ENCODE measurements at regions not wholly inside any gene's neighbourhood (a gene's known extent, or its start where the extent isn't known, plus 50 kb on each side); places are given as distances from the start of the nearest gene placed in this dataset.
"Not testable (repeated sequence)": the region's sequence is repeated elsewhere in the genome, so short reads cannot be mapped to it uniquely, and the experiment has no call there.

GRCh38 chr6:21847711-21848480 lies 254.3 kb downstream of the SOX4 start:
- no peak for DNase-seq (ENCODE audit: low read depth)

- peak; percentile 27 for DNase-seq (ENCODE audit: low read depth)
Observed at GRCh38 chr6:21850691-21851090, 257.1 kb downstream of the SOX4 start.

- no peak for DNase-seq (ENCODE audit: low read depth)
Observed at GRCh38 chr6:21855811-21856455, 262.4 kb downstream of the SOX4 start.

GRCh38 chr6:21856456-21856825 lies 262.9 kb downstream of the SOX4 start:
- DNase-seq (ENCODE audit: low read depth): no peak

- no peak for DNase-seq (ENCODE audit: low read depth)
Observed at GRCh38 chr6:21856844-21857243, 263.3 kb downstream of the SOX4 start.

- no peak for DNase-seq (ENCODE audit: low read depth)
Observed at GRCh38 chr6:21858076-21858475, 264.5 kb downstream of the SOX4 start.

- no peak for DNase-seq (ENCODE audit: low read depth)
Observed at GRCh38 chr6:21859193-21859735, 265.7 kb downstream of the SOX4 start.

GRCh38 chr6:21861942-21862341 lies 268.4 kb downstream of the SOX4 start:
- DNase-seq (ENCODE audit: low read depth): no peak

GRCh38 chr6:21864206-21864605 lies 270.7 kb downstream of the SOX4 start:
- no peak for DNase-seq (ENCODE audit: low read depth)

GRCh38 chr6:21868226-21868625 lies 274.7 kb downstream of the SOX4 start:
- DNase-seq (ENCODE audit: low read depth): no peak

GRCh38 chr6:21869085-21869771 lies 275.7 kb downstream of the SOX4 start:
- no peak for DNase-seq (ENCODE audit: low read depth)

GRCh38 chr6:21870076-21870730 lies 276.7 kb downstream of the SOX4 start:
- no peak for DNase-seq (ENCODE audit: low read depth)

GRCh38 chr6:21871831-21872230 lies 278.3 kb downstream of the SOX4 start:
- DNase-seq (ENCODE audit: low read depth): no peak

- no peak for DNase-seq (ENCODE audit: low read depth)
Observed at GRCh38 chr6:21872749-21873148, 279.2 kb downstream of the SOX4 start.

- no peak for DNase-seq (ENCODE audit: low read depth)
Observed at GRCh38 chr6:21873562-21873961, 280.0 kb downstream of the SOX4 start.

- no peak for DNase-seq (ENCODE audit: low read depth)
Observed at GRCh38 chr6:21874372-21874771, 280.8 kb downstream of the SOX4 start.

GRCh38 chr6:21877037-21877436 lies 283.5 kb downstream of the SOX4 start:
- DNase-seq (ENCODE audit: low read depth): not testable (repeated sequence)

GRCh38 chr6:21880249-21880648 lies 286.7 kb downstream of the SOX4 start:
- DNase-seq (ENCODE audit: low read depth): not testable (repeated sequence)

- DNase-seq (ENCODE audit: low read depth): no peak
Observed at GRCh38 chr6:21881969-21882465, 288.5 kb downstream of the SOX4 start.

GRCh38 chr6:21883595-21884328 lies 290.2 kb downstream of the SOX4 start:
- DNase-seq (ENCODE audit: low read depth): no peak

GRCh38 chr6:21885111-21885510 lies 291.6 kb downstream of the SOX4 start:
- DNase-seq (ENCODE audit: low read depth): no peak
